Islet precursor cell (in vitro differentiated cells): ENCODE measurements at regions not wholly inside any gene's neighbourhood (a gene's known extent, or its start where the extent isn't known, plus 50 kb on each side); places are given as distances from the start of the nearest gene placed in this dataset.
"Not testable (repeated sequence)": the region's sequence is repeated elsewhere in the genome, so short reads cannot be mapped to it uniquely, and the experiment has no call there.

Source experiments
- DNase-seq: peaks from one replicate; pipeline ENCODE4 v3.0.0-alpha.2; 2018

DNA sequence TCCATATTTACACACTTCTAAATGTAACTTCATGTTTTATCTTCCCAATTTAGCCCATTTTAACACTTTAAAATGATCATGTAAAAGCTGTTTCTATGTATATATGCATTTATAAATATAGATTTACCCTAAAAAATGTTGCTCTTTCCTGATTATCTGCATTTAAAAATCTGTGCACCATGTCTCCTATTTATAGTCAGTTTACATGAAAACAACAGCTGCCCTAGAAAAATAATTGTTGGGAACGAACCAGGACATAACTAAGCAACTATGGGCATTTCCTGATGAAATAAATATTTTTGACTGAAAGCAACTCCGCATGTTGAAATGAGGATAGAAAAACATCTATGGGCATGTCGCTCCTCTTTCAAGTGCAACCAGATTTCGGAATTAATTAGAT lies 1368.2 kb downstream of the FAM181B start:
- no peak for DNase-seq

DNA sequence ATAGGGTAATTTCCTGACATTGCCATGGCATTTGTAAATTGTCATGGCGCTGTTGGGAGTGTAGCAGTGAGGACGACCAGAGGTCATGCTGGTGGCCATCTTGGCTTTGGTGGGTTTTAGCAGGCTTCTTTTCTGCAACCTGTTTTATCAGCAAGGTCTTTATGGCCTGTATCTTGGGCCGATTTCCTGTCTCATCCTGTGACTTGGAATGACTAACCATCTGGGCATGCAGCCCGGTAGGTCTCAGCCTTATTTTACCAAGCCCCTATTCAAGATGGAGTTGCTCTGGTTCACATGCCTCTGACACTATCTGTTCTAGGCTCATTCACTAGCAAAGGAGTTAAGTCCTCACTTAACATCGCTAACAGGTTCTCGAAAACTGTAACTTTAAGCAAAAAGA lies 1374.2 kb downstream of the FAM181B start:
- DNase-seq: peak; percentile 71

DNA sequence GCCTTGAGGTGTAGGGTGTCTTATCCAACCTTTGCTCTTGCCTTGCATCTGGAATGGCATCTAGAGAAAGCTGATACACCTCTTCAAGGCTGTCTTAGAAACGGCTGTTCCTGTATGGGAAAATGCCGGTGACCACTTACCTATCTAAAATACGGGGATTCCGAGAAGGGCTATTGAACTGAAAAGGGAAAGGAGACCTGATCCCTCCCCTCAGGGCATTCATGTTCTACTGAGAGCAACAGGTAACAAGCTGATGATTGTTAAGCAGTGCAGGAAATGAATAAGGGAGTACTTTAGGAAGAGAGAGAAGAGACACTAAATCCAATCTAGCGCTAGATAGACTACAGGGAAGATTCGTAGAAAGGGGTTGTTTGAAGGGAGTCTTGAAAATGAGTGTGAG lies 1388.1 kb downstream of the FAM181B start:
- peak; percentile 50 for DNase-seq

DNA sequence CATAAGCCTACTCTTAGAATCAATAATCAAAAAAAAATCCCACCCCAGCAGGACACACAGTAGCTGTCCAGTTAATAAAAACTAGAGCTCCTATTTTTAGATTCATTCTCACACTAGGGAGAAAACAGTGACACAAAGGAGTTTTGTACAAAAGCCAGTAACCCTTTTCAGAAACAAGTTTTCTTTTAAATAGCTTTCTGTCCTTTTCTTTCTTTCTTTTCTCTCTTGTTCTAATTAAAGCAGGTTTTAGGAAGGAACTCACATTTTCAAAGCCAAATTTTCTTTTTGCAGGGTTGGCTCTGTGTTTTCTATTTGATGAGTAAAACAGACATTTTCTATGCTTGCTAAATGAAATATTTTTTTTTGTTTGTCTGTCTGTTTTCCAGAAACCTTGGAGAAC lies 1390.7 kb downstream of the FAM181B start:
- DNase-seq: no peak

DNA sequence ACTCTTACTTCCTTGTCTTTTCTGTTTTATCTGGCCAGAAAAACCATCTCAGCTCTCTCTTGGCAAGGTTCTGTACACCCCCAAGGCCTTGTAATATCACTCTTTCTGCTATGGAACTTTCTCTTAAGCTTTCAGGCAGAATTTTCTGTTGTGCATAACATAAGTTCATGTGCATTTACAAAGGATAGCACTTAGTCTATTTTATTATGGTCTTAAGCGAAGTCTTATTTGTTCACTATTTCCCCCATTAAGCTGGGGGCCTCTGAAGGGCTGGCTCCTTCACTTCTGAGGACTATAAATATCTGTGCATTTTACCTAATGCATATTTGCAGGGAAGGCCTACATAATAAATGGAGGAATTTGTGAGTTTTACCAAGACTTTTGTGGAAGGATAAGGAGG lies 1393.4 kb downstream of the FAM181B start:
- no peak for DNase-seq

DNA sequence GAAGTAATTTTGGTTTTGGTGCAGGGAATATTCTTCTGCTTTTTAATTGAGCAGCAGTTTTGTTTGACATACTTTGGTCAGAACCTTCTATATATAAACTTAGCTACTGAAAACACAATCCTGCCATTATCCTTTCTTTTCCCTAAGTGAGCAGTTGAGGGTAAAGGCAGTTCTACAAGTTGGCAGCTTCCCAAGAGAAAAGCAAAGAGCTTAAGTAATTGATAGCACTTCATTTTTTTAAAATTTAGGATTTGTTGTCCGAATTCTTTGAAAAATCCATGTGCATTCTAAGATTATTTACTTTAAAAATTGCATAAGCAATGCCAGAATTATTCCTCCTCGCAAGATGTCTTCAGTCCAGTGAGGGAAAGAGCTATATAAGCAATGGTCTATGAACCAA lies 1394.1 kb downstream of the FAM181B start:
- no peak for DNase-seq

DNA sequence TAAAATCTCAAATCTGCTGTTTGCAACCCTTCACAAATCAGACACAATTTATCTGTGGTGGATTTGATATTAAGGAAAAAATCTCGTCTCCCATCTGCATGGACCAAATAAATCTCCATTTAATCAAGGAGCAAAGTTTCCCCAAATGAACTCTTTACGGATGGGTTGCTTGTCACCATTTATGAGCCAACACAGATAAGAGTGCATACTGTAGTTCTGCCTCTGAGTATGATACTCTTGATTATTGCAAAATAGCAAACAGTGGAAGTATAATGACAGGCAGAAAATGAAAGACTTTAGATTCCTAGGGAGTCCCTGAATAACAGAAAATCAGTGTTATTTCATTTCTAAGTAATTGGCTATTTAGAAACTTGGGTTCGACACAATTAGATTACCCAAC lies 1395.9 kb downstream of the FAM181B start:
- no peak for DNase-seq

DNA sequence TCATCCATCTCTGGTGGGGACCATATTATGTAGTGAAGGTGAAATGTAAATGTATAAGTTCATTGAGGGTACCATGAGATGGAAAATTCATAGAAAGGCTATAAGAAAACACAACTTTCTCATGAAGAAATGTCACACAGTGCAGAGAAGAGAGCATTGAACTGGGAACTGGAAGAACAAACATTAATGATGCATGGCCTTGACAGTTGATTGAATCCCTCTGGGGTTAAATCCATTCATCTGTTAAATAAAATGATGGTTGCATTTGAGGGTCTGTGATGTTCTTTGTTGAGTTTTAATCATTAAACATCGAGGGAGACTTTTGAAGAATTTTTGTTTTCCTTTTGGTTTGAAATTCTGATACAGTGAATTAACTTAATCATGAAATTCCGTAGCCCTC lies 1401.4 kb downstream of the FAM181B start:
- DNase-seq: no peak

DNA sequence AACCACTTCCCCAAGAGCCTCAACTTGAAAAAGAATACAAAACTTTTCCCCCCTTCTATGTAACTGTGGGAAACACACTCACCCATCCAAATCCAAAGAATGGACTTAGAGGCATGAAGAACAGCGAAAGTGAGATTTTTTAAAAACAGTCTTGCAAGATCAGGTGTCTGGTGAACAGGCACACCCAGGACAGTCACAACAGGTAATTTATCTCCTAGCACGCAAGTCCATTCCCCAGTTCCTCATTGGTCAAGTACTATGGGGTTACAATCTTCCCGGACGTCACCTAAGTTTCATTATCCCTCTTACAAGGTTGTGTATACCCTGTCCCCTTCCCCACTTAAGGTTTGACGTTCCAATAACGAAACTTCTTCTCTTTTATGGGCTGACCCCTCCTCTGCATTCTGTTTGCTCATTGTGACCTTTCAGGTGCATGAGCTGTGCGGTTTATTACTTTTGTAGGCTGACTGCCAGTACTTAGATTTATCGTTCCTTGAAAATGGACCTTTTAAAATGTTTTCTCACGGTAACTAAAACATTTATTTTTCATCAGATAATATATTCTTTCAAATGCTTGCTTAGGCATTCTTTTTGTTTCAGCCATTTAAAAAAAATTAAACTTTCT lies 1401.9 kb downstream of the FAM181B start:
- DNase-seq: no peak

DNA sequence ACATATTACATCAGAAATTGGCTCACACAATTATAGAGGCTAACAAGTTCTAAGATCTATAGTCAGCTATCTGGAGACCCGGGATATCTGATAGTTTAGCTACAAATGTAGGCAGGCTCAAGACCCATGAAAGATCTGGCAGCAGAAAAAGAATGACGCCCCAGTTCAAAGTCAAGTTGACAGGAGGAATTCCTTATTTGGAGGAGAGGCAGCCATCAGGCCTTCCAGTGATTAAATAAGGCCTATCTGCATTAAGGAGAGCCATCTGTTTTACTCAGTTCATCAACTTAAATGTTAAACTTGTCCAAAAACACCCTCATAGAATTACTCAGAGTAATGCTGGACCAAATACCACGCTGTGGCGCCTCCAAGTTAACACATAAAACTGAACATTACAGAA lies 1402.6 kb downstream of the FAM181B start:
- no peak for DNase-seq

DNA sequence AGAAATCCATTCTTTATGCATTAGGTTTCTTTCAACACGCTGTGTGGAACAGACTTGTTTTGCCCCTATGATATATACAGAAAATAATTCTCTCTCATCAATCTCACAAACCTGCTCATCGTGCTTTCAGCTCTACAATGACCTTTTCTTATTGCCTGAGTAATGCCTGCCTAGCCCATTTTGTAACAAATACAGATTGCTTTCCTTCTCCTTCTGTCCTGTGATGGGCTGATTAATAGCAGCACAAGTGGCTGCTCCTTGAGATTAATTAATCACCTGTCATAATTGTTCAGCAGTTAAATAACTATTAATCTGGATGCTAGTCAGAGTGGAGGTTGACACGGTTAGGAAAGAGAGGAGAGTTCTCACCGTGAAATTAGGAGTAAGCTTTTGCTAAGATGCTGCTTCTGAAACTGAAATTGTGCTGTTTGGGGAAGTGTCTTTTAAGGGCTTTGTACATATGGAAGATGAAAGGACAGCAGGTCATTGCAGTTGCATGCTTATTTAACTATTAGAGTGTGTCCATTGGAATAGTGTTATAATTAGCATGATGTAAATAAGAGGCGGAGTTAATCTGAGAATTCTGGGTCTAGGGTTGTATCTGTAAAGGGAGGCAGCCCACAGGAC lies 1430.5 kb downstream of the FAM181B start:
- no peak for DNase-seq

DNA sequence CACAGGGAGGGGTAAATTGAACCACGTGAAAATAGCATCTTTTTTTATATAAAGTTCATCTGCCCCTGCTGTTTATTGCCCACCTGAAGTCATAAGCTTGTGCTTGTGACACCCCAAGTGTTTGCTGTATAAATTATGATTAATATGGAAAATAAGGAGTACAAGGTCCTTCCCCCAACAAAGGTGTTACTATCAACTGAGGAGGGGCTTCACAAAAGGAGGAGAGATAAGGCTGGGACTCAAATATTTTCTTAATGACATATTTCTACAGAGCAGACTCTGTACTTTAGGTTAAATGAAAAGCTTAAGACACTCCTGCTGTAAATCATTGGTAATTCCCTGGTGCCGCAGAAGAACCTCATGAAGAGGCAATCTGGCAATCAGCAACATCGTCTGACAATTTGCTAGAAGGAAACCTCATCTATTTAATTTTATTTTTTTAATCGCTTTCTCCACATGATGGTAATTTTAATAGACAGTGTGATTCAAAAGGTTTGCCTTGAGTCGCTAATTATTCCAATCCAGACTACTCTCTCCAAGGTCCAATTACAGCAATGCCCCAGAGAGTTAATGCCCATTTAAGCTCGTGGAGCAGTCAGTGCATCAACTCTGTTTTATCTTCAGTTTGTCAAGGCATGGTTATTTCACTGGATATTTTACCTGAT lies 1432.4 kb downstream of the FAM181B start:
- no peak for DNase-seq

DNA sequence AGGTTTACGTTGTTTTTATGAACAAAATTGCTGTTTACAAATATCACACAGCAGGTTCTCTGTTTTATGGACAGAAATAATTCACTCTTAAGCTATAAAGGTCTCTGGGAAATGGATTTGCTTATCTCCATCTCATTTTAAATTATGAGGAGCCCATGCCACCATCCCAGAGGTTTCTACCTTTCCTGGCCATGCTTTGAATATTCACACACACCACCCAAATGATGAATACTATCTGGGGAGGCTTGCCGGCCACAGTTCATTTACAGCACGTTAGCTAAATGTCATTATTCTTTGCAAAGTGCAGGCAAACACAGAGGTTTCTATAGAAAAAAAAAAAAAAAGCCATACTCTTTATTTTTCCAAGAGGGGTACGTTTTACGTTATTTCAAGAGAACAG lies 1446.7 kb downstream of the FAM181B start:
- DNase-seq: no peak

DNA sequence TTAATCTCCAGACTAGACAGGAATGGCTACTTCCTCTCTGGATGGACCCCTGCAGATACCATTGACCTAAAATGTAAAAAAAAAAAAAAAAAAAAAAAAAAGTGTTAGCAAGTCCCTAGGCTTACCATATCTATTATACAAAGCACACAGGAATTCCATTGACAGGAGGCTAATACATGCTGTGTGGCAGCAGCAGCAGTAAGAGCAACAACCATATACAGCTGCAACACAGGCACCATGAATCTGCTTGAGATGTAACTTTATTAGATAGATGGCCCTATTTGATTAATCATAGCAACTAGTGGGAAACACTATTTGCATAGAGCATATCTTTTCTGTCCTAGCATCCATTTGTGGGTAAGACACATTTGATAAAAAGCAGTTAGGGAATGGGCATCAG lies 1447.1 kb downstream of the FAM181B start:
- DNase-seq: no peak

DNA sequence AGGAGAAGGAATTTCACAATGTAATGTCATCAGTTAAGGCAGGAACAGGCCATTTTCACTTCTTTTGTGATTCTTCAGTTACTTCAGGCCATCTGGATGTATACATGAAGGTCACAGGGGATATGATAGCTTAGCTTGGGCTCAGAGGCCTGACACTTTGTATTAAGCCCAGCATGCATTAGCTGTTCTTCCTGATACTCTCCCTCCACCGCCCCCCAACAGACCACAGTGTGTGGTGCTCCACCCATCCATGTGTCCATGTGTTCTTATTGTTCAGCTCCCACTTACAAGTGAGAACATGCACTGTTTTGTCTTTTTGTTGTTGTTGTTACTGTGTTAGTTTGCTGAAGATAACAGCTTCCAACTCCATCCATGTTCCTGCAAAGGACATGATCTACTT lies 1453.4 kb downstream of the FAM181B start:
- not testable (repeated sequence) for DNase-seq

DNA sequence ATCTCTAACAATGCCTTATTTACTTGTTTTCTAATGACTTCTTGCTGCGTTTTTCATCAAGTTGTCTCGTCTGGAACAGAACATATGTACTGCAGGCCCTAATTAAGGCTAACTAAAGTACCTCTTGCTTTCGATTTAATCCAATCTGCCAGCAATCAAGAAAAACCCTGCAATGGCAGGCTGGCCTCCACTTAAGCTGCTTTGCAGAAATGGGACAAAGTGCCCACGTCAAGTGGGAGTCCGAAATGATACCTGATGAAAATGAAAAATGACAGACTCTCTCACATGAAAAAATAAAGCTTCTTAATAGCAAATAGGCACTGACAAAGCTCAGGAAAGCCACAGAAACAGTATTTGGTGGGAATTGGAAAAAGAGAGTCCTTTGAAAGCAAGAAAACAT lies 1454.7 kb downstream of the FAM181B start:
- no peak for DNase-seq

DNA sequence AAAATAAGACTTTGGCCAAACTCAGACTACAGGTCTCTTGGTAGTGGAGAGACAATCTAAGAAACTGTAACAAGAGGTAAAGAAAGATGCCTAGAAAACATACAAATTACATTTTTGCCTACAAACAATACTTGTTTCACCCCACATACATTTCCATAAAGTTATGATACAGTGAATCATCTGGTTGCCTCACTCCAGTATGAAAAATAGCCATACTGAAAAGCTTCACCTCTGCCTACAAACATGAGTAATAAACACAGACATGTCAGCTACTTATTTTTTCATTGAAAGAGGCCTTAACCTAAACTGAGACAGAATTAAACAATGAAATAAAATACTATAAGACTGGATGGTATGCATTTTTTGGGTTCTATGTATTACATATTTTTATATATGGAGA lies 1463.0 kb downstream of the FAM181B start:
- DNase-seq: no peak

DNA sequence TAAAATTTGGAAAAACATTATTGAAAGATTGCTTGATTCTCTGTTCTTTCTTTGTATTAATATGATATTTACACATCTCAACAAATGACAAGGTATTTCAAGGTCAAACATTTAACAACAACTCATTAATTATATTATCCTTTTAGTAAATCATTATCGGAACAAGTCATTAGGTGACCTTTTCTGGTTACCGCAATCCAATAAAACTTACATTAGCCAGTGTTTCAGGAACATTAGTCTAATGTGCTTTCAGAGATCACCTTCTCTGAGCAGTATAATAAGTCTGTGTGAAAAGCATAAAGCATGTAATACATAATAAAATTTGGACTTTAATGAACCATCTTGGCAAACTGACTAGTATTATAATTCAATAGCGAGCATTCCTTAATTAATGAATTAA lies 1466.4 kb downstream of the FAM181B start:
- no peak for DNase-seq

DNA sequence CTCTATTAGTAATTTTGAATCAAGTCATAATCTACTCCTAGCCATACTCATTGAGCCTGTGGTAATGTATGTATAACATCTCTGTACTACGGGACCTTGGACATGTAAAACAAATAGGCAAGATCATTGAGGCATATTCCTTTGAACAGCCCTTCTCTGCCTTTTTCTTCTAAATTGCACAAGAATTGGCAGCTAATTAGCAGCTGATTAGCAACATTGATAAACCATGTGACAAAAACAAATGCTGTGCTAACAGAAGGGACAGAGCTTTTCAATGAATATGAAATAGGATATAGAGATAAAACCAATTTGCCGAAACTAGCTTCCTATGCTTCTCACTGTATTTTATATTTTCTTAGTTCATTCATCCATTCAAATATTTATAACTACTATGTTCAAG lies 1474.2 kb downstream of the FAM181B start:
- DNase-seq: no peak

DNA sequence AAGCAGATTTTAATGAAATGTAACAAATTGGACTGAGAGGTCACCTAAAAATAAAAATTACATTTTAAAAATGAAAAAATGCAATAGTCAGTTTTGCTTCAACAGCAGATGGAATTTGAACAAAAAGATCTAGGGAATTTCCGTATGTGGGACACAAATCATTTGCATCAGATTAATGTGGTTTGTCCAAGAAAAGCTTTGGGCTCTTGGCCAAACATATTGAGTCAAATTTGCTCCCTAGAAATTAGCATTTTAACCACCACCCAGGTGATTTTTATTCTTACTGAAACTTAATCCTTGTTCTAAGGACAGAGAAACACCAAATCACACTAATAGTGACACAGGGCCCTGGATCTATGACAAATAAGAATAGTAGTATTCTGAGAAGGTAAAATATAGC lies 1477.8 kb downstream of the FAM181B start:
- no peak for DNase-seq

DNA sequence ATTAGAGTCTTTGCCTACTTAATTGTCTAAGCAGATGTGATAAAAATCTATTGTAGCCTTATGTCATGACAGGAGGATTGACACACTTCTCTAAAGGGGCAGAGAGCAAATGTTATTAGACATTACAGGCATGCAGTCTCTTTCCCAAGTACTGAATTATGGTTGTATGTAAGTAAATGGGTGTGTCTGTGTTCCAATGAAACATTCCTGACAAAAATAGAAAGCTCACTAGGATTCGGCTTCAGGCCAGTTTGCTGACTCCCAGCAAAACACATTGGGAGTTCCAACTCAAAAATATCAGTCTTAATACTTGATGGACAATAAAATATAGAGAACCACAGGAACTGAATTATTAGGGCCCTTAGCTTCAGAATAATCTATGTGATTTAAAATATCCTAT lies 1480.4 kb downstream of the FAM181B start:
- DNase-seq: no peak

DNA sequence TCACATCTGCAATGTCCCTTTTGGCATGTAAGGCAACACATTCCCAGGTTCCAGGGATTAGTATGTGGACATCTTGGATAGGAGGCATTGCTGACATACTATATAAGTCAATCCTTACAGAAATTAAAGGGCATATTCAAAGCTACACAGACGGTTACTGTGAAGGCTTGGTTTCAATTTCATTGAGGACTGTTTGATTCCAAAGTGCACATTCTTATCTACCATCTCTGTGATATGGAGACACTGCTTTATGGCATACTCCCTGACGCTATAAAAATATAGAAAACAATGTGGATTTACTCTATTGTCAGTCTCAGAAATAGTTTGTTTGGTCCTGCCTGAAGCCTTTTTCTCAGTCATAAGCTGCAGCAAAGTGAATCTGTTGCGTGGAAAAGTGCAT lies 1486.7 kb downstream of the FAM181B start:
- DNase-seq: no peak

DNA sequence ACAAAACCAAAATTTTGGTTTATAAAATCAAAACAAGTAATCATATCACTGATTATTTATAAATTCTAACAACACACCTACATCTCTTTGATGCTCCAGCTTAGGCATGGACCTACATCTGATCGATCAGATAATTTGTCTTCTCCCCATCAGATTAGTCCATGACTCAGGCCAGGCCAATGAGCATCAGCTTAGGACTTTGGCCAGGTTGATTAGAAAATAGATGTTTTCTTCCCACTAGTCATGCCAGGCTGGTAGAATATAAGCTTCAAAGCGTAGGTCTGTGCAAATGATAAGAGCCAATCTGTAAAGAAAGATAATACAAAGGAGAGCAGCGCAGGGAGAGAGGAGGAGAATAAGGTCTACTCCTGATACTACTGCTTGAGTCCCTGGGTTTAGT lies 1487.9 kb downstream of the FAM181B start:
- DNase-seq: no peak

DNA sequence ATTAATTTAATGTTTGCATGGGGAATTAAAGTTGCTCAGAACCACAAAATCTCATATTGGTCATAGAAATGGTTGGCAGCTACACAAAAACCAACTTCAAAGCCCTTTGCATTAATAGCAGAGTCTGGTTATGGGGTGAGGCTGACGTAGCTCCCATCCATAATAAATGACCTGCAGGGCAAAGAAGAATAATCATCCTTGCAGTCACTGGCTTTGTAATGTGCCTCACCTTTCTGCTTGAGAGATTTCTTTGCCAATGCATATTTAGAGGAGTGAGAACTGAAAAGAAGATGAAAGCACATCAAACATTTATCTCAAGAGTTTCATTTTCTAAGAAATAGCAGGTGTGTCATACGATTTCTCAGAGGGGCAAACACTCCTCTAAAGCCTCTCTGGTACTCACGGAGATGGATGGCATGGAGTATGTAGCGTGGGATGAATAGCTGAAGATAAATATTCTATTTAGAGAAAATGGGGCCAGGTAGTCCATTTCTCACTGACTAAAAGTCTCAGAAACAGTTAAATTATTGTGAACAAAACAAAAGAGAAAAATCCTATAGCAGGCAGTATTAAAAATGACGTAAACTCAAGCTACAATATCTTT lies 1491.9 kb downstream of the FAM181B start:
- DNase-seq: no peak
